HG02870 (cell line): ENCODE measurements at regions not wholly inside any gene's neighbourhood (a gene's known extent, or its start where the extent isn't known, plus 50 kb on each side); places are given as distances from the start of the nearest gene placed in this dataset.

Source experiments
- ATAC-seq: cut with Tn5 transposase; IDR thresholded peaks from one replicate; pipeline ENCODE4 v1.9.1; 2021; ENCODE audit warnings: mild to moderate bottlenecking, moderate library complexity; ENCODE audit not compliant: unreplicated experiment

- no peak for ATAC-seq
These were observed 86.9 kb upstream of the SPATA31D4 start for GRCh38 chr9:81841333-81841732.

- ATAC-seq: no peak
These were observed 84.1 kb upstream of the SPATA31D4 start for GRCh38 chr9:81844131-81844567.

- no peak for ATAC-seq
These were observed 80.9 kb upstream of the SPATA31D4 start for GRCh38 chr9:81847181-81847915.

DNA sequence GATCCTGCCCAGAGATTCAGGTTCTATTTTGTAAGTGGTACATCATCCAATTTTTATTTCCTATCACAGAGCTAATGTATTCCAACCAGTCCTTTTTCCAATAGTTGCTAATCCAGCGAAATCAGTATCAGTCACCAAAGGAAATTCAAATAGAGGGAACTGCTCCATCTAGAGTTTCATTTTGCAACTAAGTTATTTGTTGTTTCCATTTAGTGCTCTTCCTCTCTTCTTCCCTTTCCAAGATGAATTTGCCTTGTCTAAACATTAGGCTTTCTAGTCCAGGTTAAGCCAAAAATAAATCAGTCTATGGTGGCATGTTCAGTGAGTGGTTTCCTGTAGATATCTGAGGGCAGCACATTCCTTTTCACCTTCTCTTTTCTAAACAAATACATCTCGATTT lies 79.8 kb upstream of the SPATA31D4 start:
- no peak for ATAC-seq

- ATAC-seq: no peak
These were observed 78.5 kb upstream of the SPATA31D4 start for GRCh38 chr9:81849631-81850259.

- no peak for ATAC-seq
These were observed 77.5 kb upstream of the SPATA31D4 start for GRCh38 chr9:81850724-81851123.

DNA sequence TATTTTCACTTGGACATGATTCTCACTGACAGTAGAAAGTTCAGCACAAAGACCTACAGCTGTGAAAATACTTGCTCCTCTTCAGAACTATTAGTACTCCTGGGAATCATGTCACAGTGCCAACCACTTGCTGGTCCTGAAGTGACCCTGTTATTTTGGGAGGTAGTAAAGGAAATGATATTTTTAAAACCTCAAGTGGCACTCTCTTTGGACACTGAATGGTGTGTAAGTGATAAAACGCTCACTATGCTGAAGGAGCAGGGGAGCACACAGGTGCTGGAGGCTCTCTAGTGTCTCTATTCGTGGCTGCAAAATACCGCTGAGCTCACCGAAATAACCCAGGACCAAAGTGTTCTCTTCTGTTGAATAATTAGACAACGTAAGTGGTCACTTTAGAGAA lies 76.9 kb upstream of the SPATA31D4 start:
- no peak for ATAC-seq

- ATAC-seq: no peak
These were observed 75.4 kb upstream of the SPATA31D4 start for GRCh38 chr9:81852820-81853219.

DNA sequence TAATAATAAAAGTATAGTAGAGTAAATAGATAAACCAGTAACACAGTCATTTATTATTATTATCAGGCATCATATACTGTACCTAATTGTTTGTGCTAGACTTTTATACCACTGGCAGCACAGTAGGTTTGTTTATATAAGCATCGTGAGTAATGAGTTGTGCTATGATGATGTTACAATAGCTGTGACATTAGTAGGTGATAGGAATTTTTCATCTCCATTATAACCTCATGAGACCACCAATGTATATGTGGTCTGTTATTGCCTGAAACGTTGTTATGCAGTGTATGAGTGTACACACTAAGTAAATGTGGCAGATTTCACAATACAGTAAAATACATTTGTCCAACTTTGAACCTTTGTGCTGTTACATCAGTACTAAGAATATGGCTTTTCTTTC lies 72.7 kb upstream of the SPATA31D4 start:
- no peak for ATAC-seq

DNA sequence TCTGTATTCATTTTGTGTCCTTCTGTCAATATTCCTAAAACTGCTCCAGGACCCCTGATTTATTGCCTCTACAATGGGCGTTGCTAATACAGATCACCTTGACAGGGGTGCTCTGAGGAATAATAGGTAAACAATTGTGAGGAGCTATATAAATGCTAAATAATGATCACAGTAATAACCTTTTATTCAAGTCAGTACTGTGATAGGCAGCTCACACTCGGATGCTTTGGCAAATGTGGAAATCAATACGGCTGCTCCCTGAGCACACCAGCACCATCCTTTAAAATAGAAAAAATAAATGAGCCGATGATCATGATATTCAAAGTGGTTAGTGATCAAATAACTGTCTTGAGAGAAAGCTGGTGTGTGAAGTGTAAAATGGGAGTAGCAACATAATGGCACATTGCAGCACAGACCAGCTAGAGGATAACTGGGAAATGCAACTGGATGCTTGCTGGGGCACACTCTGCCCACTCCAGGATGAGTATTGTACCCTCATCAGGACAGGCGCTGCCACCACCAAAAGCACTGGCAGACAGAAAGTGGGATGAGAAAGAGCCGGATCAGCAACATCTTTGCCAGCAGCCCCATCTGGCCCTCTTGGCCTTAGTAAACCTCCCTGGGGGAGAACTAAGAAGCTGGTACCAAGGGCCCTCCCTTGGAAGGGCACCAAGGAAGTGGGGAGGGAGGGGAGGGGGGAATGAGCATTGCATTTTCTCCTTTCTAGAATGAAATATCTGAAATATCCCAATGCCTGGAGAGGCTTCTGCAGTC lies 69.4 kb upstream of the SPATA31D4 start:
- no peak for ATAC-seq

- ATAC-seq: no peak
These were observed 67.6 kb upstream of the SPATA31D4 start for GRCh38 chr9:81860581-81860980.

DNA sequence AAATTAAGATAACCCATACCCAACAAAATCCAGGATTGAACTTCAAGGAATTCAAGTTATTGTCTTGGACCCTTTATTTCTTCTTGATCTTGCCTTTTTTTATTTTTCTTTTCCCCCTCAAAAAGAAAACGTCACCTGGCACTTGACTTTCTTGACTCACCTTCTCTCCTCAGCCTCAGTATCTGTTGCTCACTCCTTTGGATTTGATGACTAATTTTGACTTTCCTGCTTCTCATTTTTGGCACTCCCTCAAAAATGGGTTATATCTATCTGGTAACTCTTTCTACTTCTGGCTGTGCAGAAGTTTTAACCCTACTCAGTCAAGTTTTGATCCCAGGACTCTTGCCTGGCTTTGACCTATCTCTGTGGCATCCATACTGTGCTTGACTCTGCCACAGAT lies 66.6 kb upstream of the SPATA31D4 start:
- no peak for ATAC-seq

DNA sequence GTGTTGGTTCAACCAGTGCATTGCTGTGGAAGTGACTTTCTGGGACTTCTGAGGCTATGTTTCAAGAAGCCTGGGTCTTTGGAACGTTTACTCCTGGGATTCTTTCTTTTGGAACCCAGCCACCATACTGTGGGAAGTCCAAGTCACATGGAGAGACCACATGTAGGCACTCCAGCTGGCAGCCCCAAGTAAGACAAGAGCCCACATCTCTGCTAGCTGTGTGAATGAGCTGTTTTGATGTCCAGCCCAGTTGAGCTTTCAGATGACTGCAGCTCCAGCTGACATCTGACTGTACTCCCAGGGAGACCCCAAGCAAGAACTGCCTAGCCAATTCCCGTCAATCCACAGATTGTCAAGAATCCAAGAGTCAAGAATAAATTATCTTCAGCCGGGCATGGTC lies 60.1 kb upstream of the SPATA31D4 start:
- ATAC-seq: no peak

DNA sequence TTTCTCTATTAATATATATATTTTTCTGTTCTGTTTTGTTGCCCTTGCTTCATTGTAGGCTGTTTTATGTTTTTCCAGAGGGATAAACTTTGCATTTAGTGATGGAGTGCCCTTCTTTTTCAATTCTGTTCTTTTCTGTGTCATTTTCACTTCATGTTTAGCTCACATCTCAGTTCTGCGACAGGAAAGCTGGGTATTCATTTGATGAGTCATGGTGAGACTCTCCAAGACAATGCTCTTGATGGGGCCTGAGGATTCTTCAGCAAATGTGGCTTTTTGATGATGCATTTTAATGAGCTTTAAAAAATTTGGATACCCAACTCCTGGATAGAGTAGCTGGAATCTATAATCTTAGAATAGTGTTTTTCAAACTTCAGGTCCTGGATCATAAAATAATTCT lies 56.5 kb upstream of the SPATA31D4 start:
- no peak for ATAC-seq

DNA sequence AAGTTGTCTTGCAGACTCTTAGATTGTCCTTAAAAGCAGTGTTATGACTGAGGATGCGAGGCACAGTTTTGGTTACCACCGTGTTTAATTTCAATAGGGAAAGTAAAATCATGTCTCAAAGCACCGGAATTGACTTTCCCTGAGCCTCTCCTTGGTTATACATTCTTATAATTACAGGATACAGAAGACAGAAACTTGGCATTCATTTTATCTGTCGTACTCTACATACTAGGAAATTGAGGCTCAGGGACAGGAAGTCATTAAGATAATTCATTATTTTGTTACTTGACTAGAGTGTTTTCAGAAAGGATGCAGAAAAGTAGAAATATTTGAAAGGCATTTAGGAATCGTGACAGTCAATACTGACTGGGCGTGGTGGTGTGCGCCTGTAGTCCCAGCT lies 54.0 kb upstream of the SPATA31D4 start:
- no peak for ATAC-seq

- no peak for ATAC-seq
These were observed 53.3 kb upstream of the SPATA31D4 start for GRCh38 chr9:81874931-81875330.

DNA sequence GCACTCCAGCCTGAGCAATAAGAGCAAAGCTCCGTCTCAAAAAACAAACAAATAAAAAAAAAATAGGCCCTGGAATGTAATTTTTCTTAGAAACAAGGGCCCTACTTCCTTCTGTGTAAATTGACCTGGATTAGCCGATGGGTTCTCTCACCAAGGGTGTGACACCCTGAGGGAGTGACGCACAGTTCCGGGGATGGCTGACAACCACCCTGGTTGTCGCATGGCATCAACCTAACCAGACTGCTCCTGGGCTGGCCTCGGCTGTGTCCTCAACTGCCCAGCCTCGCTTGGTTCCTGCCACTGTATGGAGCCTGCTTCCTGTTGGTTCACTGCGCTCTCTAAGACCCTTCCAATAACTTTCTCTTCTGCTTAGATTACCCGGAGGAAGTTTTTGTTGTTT lies 51.2 kb upstream of the SPATA31D4 start:
- ATAC-seq: no peak
